Muscle layer of colon (tissue), 2 donors: ENCODE measurements at regions not wholly inside any gene's neighbourhood (a gene's known extent, or its start where the extent isn't known, plus 50 kb on each side); places are given as distances from the start of the nearest gene placed in this dataset.
"Not testable (repeated sequence)": the region's sequence is repeated elsewhere in the genome, so short reads cannot be mapped to it uniquely, and the experiment has no call there.

Experiments
- H3K27ac ChIP-seq: one replicate; pipeline ENCODE4 v1.7.0; 2013; ENCODE audit warnings: low read depth, mild to moderate bottlenecking, low read length, moderate library complexity
- H3K27me3 ChIP-seq, 2 donors: one replicate each; pipeline ENCODE4 v1.7.0; 2013; ENCODE audit warnings: low read length in 2 of 2, mild to moderate bottlenecking in 2 of 2; ENCODE audit not compliant: insufficient read depth in 2 of 2, control insufficient read depth in 1 of 2
- H3K36me3 ChIP-seq: one replicate; pipeline ENCODE4 v1.7.0; 2013; ENCODE audit warnings: mild to moderate bottlenecking, low read length; ENCODE audit not compliant: insufficient read depth
- H3K4me1 ChIP-seq: one replicate; pipeline ENCODE4 v1.7.0; 2013; ENCODE audit warnings: mild to moderate bottlenecking, low read length; ENCODE audit not compliant: insufficient read depth
- H3K4me3 ChIP-seq, 2 donors: one replicate each; pipeline ENCODE4 v1.7.0; 2013; ENCODE audit warnings: low read length in 2 of 2, low read depth in 1 of 2, mild to moderate bottlenecking in 1 of 2, moderate library complexity in 1 of 2
- H3K9ac ChIP-seq: one replicate; pipeline ENCODE4 v1.7.0; 2013; ENCODE audit warnings: low read length
- H3K9me3 ChIP-seq: one replicate; pipeline ENCODE4 v1.7.0; 2013; ENCODE audit warnings: mild to moderate bottlenecking, low read length
- donor health status: abdominal sarcoma.
- donor health status: Adenocarcinoma of cecum.

DNA sequence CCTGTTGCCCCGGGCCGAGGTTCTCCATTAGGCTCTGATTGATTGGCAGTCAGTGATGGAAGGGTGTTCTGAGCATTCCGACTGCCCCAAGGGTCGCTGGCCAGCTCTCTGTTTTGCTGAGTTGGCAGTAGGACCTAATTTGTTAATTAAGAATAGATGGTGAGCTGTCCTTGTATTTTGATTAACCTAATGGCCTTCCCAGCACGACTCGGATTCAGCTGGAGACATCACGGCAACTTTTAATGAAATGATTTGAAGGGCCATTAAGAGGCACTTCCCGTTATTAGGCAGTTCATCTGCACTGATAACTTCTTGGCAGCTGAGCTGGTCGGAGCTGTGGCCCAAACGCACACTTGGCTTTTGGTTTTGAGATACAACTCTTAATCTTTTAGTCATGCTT, 74.2 kb downstream of the HAPSTR1 start:
- Histone ChIP-seq H3K27ac (no peak overlapping the region), H3K4me3 (no peak overlapping the region), H3K4me1 (no peaks in the 10 kb centered on the region), H3K27me3 (no peaks in the 10 kb centered on the region), H3K36me3 (no peaks in the 10 kb centered on the region), H3K9ac (no peak overlapping the region), H3K9me3 (no peaks in the 10 kb centered on the region)

- not testable (repeated sequence) for H3K9ac ChIP-seq, H3K27ac ChIP-seq, H3K4me1 ChIP-seq, H3K27me3 ChIP-seq, H3K9me3 ChIP-seq, H3K4me3 ChIP-seq, H3K36me3 ChIP-seq
Measured at GRCh38 chr16:9166326-9166993, 75.0 kb downstream of the HAPSTR1 start.

DNA sequence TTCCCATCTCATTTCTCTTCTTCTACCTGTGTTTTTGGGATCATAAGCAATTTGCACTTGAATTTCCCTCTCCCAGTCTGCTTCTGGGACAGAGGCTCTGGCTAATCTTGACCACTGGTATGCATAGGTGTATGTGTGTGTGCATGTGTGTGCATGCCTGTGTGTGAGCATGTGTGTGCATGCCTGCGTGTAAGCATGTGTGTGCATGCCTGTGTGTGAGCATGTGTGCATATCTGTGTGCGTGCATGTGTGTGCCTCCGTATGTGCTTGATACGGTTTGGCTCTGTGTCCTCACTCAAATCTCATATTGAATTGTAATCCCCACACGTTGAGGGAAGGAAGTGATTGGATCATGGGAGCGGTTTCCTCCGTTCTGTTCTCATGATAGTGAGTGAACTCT, 77.7 kb downstream of the HAPSTR1 start:
- no peaks in the 10 kb centered on the region for H3K4me1 ChIP-seq
- no peaks in the 10 kb centered on the region for H3K27me3 ChIP-seq
- no peak overlapping the region for H3K27ac ChIP-seq
- H3K9me3 ChIP-seq: no peaks in the 10 kb centered on the region
- no peaks in the 10 kb centered on the region for H3K36me3 ChIP-seq
- H3K4me3 ChIP-seq: no peak overlapping the region
- H3K9ac ChIP-seq: no peak overlapping the region

GRCh38 chr16:9170470-9170869, 79.0 kb downstream of the HAPSTR1 start:
- Histone ChIP-seq H3K36me3 (no peaks in the 10 kb centered on the region), H3K27ac (no peak overlapping the region), H3K4me1 (no peaks in the 10 kb centered on the region), H3K9me3 (no peaks in the 10 kb centered on the region), H3K27me3 (no peaks in the 10 kb centered on the region), H3K9ac (no peak overlapping the region), H3K4me3 (no peak overlapping the region)

- no peaks in the 10 kb centered on the region for H3K4me1 ChIP-seq
- no peak overlapping the region for H3K27ac ChIP-seq
- H3K9ac ChIP-seq: no peak overlapping the region
- H3K36me3 ChIP-seq: no peaks in the 10 kb centered on the region
- no peaks in the 10 kb centered on the region for H3K27me3 ChIP-seq
- H3K9me3 ChIP-seq: no peaks in the 10 kb centered on the region
- no peak overlapping the region for H3K4me3 ChIP-seq
Measured at GRCh38 chr16:9176547-9177418, 85.3 kb downstream of the HAPSTR1 start.

GRCh38 chr16:9177861-9178260, 86.4 kb downstream of the HAPSTR1 start:
- Histone ChIP-seq H3K27ac (no peak overlapping the region), H3K9ac (no peak overlapping the region), H3K4me3 (no peak overlapping the region), H3K4me1 (no peaks in the 10 kb centered on the region), H3K36me3 (no peaks in the 10 kb centered on the region), H3K27me3 (no peaks in the 10 kb centered on the region), H3K9me3 (no peaks in the 10 kb centered on the region)

- Histone ChIP-seq H3K27ac (no peak overlapping the region), H3K4me3 (no peak overlapping the region), H3K9ac (no peak overlapping the region), H3K4me1 (no peaks in the 10 kb centered on the region), H3K36me3 (no peaks in the 10 kb centered on the region), H3K9me3 (no peaks in the 10 kb centered on the region), H3K27me3 (no peaks in the 10 kb centered on the region)
Measured at GRCh38 chr16:9183682-9184353, 92.4 kb downstream of the HAPSTR1 start.

- Histone ChIP-seq H3K4me3 (no peak overlapping the region), H3K4me1 (no peaks in the 10 kb centered on the region), H3K27ac (no peak overlapping the region), H3K27me3 (no peaks in the 10 kb centered on the region), H3K9ac (no peak overlapping the region), H3K36me3 (no peaks in the 10 kb centered on the region), H3K9me3 (no peaks in the 10 kb centered on the region)
Measured at GRCh38 chr16:9184354-9184690, 92.9 kb downstream of the HAPSTR1 start.

DNA sequence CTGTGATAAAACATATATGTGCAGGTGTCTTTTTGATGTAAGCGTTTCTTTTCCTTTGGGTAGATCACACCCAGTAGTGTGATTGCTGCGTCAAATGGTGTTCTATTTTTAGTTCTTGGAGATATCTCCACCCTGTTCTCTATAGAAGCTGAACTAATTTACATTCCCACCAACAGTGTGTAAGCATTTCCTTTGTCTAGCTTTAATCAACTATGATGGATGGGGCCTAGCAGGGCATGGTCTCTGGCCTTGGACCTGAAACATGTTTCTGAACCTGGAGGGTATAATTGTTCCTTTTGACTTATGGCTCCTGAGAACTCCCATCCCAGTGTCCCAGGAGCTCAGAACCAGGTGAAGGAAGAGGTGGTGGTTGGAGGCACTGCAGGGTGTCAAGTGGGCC, 93.9 kb downstream of the HAPSTR1 start:
- H3K9ac ChIP-seq: no peak overlapping the region
- no peaks in the 10 kb centered on the region for H3K36me3 ChIP-seq
- H3K9me3 ChIP-seq: no peaks in the 10 kb centered on the region
- no peaks in the 10 kb centered on the region for H3K27me3 ChIP-seq
- no peak overlapping the region for H3K27ac ChIP-seq
- no peak overlapping the region for H3K4me3 ChIP-seq
- no peaks in the 10 kb centered on the region for H3K4me1 ChIP-seq

DNA sequence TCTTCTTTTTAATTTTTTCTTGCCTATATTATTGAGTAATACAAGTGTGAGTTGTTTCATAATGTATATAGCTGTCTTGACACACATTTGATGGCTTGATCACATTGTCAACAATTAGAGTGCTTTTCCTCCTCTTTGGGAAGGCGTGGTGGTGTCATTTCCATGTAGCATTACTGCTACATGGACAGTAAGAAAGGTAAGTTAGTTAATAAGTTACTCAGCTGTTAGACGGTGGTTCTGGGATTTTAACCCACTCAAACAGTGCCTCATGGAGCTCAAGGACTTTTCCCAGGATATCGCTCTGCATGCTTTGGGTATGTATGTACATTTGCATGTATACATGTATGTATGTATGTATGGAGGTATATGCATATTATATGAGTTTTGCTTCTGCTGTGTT, 94.6 kb downstream of the HAPSTR1 start:
- H3K4me1 ChIP-seq: no peaks in the 10 kb centered on the region
- no peak overlapping the region for H3K27ac ChIP-seq
- no peaks in the 10 kb centered on the region for H3K36me3 ChIP-seq
- H3K9me3 ChIP-seq: no peaks in the 10 kb centered on the region
- H3K27me3 ChIP-seq: no peaks in the 10 kb centered on the region
- no peak overlapping the region for H3K9ac ChIP-seq
- no peak overlapping the region for H3K4me3 ChIP-seq

- Histone ChIP-seq H3K9me3 (no peaks in the 10 kb centered on the region), H3K4me1 (no peaks in the 10 kb centered on the region), H3K4me3 (no peak overlapping the region)
Measured at GRCh38 chr16:9188721-9189120, 97.3 kb downstream of the HAPSTR1 start.

More at GRCh38 chr16:9188721-9189120, 97.3 kb downstream of the HAPSTR1 start:
- H3K27me3 ChIP-seq: no peaks in the 10 kb centered on the region
- H3K36me3 ChIP-seq: no peaks in the 10 kb centered on the region
- H3K9ac ChIP-seq: no peak overlapping the region
- no peak overlapping the region for H3K27ac ChIP-seq
